DND-41 (cell line): ENCODE measurements at regions not wholly inside any gene's neighbourhood (a gene's known extent, or its start where the extent isn't known, plus 50 kb on each side); places are given as distances from the start of the nearest gene placed in this dataset.

ENCODE experiments used
- CTCF ChIP-seq: IDR thresholded peaks from 2 replicates; pipeline ENCODE4 v1.5.1; 2012; ENCODE audit warnings: borderline replicate concordance, low read length, moderate library complexity, mild to moderate bottlenecking; ENCODE audit not compliant: poor library complexity, severe bottlenecking; ENCODE audit errors: extremely low read depth
- EZH2 ChIP-seq: IDR thresholded peaks from 3 replicates; pipeline ENCODE4 v1.6.1; 2012; ENCODE audit warnings: borderline replicate concordance, low read depth, mild to moderate bottlenecking, moderate library complexity, low read length, inconsistent platforms; ENCODE audit not compliant: severe bottlenecking

DNA sequence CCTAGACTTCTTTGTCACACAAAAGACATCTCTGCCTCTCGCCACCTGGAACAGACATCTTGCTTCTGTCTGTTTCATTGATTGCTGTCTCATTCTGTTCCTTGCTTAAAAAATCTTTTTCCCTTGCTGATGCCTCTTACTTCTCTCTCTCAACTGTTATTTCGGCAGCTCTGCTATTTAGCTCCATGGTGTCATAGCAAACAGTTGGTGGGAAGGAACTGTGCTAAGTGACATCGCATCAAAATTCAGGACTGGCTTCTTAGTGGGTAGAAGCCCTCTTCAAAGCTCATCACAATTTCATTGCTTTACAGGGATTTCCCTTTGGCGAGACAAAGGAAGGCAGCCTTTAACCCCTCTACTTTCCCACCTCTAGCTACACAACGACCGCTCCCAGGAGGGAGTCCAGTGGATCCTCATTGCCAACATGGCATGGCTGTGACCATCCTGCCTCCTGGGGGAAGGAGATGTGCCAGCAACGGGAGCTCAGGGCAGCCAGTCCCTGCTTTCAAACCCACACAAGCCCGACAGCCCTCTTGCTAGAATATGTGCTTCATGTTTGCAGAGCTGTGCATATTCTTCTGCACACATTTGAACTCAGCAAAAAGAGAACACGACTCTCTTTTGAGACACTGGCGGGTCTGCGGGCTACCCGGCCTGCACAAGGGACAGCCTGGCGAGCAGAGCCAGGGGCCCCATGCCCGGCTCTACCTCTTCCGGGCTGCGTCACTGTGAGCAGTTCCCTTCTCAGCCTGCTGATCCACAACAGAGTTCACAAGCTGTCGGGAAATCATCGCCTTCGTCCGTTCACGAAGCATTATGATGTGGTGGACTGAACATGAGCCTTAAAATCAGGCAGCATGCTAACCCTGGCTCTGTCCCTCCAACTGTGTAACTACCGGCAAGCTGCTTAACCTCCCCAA lies 51.1 kb upstream of the JAM3 start:
- TF ChIP-seq CTCF (no peak), EZH2 (no peak)
